GM12891 (cell line): ENCODE measurements at regions not wholly inside any gene's neighbourhood (a gene's known extent, or its start where the extent isn't known, plus 50 kb on each side); places are given as distances from the start of the nearest gene placed in this dataset.

ENCODE experiments used
- DNase-seq: peaks from one replicate; pipeline ENCODE4 v3.0.0; 2011; ENCODE audit warnings: low spot score; ENCODE audit not compliant: insufficient read length
- FAIRE-seq: peaks from 2 replicates; lab custom pipeline; 2011; peaks lifted over from hg19 to GRCh38; lab: Jason Lieb, UNC
- PAX5 ChIP-seq: IDR thresholded peaks from 2 replicates; pipeline ENCODE4 v1.6.1; 2011; ENCODE audit warnings: low read length, moderate library complexity, mild to moderate bottlenecking; ENCODE audit not compliant: insufficient read depth, severe bottlenecking
- POLR2A ChIP-seq: IDR thresholded peaks from 2 replicates; pipeline ENCODE4 v1.6.1; 2011; ENCODE audit warnings: low read depth, low read length, control low read depth
- POLR2AphosphoS5 ChIP-seq: IDR thresholded peaks from 2 replicates; pipeline ENCODE4 v1.6.1; 2011; ENCODE audit warnings: low read depth, low read length, control low read depth
- POU2F2 ChIP-seq: IDR thresholded peaks from 2 replicates; pipeline ENCODE4 v1.6.1; 2011; ENCODE audit warnings: low read depth, mild to moderate bottlenecking, control low read depth, low read length, moderate library complexity
- SPI1 ChIP-seq: IDR thresholded peaks from 2 replicates; pipeline ENCODE4 v1.6.1; 2011; ENCODE audit warnings: low read depth, low read length, control low read depth
- TAF1 ChIP-seq: IDR thresholded peaks from 2 replicates; pipeline ENCODE4 v1.6.1; 2011; ENCODE audit warnings: low read depth, low read length, control low read depth

DNA sequence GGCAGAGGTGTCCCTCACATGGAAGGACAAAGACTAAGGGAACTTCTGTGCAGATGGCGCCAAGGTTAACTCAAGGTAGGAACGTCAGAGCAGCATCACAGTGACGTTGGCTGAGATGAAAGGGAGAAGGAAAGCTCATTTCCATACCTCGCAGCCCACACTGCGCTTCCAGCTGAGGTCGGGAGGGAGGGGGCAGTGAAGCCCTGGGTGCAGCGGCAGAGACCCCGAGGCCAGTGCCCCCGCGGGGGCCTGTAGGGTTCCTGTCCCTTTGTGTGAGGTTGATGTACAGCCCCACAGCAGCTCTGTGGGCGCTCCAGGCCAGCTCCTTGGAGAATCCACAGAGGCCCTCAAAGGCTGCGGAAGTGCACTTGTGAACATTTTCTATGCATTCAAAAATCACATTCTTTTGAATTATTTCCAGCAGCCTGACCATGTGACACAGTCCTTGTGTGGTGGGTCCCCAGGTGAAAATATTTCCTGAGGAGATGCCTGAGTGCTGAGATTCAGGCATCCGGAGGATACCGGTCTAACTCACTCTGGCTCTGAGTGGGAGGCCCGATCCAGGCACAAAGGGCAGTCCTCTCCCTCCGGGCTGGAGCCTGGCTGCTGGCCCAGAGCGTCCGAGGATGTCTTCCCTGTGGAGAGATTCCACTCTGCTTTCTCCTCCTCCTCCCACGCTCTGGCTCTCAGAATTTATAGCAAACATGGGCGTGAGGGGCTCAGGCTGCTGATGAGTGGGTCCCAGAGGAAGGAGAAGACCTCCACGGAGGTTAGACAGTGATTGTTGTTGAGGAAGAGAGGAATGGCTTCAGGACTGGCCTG is 150.7 kb downstream of the ICE1 start:
- FAIRE-seq = no peak
- no peak for TF ChIP-seq SPI1
- TF ChIP-seq POLR2A = no peak
- TF ChIP-seq TAF1 = no peak
- no peak for TF ChIP-seq PAX5
- TF ChIP-seq POLR2AphosphoS5 = no peak
- TF ChIP-seq POU2F2 = no peak
- DNase-seq = no peak

DNA sequence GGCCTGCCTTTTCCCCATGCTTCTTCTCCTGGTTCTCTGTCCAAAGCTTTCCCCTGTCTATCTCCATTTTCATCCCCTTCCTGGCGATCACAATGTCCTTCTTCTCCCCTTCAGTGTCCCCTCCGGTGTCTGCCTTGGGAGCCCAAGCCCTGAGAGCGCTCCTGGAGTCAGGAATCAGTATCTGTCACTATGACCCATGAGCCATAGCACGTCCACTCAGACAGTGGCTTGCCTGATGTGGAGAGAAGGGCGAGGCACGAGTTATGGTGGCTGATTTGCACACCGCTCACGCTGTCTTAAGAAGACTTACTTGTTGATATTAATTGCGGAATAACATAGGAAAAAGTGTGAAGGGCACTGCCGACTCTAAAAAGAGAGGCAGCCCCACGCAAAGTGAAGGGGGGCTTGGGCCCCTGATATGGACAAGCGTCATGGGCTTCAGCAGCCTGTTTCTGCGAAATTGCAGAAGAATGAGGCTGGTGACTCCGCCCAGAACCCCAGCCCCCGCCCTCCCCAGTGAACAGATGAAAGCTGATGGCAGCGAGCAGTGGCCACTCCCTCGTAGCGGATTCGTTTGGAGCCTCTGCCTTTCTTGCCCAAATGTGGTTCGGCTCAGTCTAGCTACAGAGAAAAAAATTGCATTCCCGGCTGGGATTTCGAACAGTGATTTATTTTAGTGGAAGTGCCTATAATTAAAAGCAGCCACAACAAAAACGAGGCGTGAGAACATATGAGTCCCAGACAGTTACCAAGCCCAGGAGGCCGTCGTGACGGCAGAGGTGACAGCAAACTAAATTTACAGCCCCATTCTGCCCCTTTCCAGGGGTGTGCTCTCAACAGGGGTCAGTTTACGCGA is 149.8 kb downstream of the ICE1 start:
- no peak for FAIRE-seq
- TF ChIP-seq POU2F2 = no peak

DNA sequence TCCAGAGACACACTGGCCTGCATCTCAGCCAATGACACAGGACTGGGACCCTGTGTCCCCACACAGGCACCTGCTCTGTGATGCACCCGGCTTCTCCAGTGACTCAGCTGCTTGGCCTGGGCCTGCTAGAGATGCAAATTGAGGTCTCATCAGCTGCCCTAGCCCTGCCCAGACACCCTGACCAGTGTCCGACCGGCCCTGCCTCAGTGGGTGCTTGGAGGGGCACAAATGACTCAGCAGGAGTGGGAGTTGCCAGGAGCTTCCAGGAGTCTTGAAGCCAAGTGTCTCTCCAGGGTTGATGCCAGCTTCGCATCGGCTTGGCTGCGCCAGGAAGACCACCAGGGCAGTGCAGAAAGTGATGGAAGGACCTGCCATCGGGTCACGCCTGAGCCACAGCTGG is 148.2 kb downstream of the ICE1 start:
- TF ChIP-seq POU2F2 = no peak
- no peak for TF ChIP-seq PAX5
- no peak for TF ChIP-seq TAF1
- TF ChIP-seq SPI1 = no peak
- no peak for TF ChIP-seq POLR2A
- TF ChIP-seq POLR2AphosphoS5 = no peak
- FAIRE-seq = no peak
- no peak for DNase-seq

More for the DNA sequence above, 149.8 kb downstream of the ICE1 start:
- no peak for DNase-seq

DNA sequence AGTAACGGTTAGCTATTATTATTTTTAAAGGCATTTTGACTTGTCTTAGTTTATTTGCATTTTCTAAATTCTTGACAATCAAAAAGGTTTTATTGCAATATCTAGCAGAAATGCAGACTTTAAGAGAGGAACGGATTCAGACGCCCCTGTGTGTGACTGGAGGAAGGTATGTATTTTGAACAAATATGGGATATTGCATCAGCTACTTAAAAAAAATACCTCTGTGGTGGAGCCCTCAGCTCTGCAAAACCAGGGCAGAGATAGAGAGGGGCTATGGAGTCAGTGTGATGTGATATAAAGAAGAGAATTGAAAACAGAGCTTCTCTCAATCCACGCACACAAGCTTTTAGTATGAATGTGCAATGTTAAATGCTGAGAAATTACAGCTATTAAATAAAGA is 142.4 kb downstream of the ICE1 start:
- no peak for FAIRE-seq
- no peak for TF ChIP-seq POLR2A
- no peak for TF ChIP-seq TAF1
- no peak for TF ChIP-seq POLR2AphosphoS5
- no peak for TF ChIP-seq SPI1
- no peak for DNase-seq

GRCh38 chr5:5560016-5560415 is 137.5 kb downstream of the ICE1 start:
- TF ChIP-seq PAX5 (no peak), POU2F2 (no peak), SPI1 (no peak), POLR2A (no peak), POLR2AphosphoS5 (no peak), TAF1 (no peak)
- DNase-seq (no peak), FAIRE-seq (no peak)

- TF ChIP-seq POLR2A = no peak
- TF ChIP-seq PAX5 = no peak
- no peak for TF ChIP-seq POU2F2
- no peak for TF ChIP-seq SPI1
- TF ChIP-seq TAF1 = no peak
- TF ChIP-seq POLR2AphosphoS5 = no peak
- DNase-seq (no peak), FAIRE-seq (no peak)
These were observed 136.4 kb downstream of the ICE1 start for GRCh38 chr5:5558638-5559527.

GRCh38 chr5:5558102-5558501 is 135.6 kb downstream of the ICE1 start:
- DNase-seq (no peak), FAIRE-seq (no peak)
- no peak for TF ChIP-seq PAX5
- TF ChIP-seq POU2F2 = no peak
- no peak for TF ChIP-seq POLR2A
- no peak for TF ChIP-seq POLR2AphosphoS5
- no peak for TF ChIP-seq SPI1
- TF ChIP-seq TAF1 = no peak

GRCh38 chr5:5551499-5551898 is 129.0 kb downstream of the ICE1 start:
- DNase-seq (no peak), FAIRE-seq (no peak)
- TF ChIP-seq TAF1 (no peak), POLR2AphosphoS5 (no peak), POLR2A (no peak), PAX5 (no peak), SPI1 (no peak), POU2F2 (no peak)

GRCh38 chr5:5546408-5546807 is 123.9 kb downstream of the ICE1 start:
- no peak for DNase-seq
- TF ChIP-seq PAX5 (no peak), POU2F2 (no peak), TAF1 (no peak)
- FAIRE-seq = no peak
